ENCODE measurements at regions not wholly inside any gene's neighbourhood (a gene's known extent, or its start where the extent isn't known, plus 50 kb on each side); places are given as distances from the start of the nearest gene placed in this dataset.
"Not testable (repeated sequence)": the region's sequence is repeated elsewhere in the genome, so short reads cannot be mapped to it uniquely, and the experiment has no call there.

GRCh38 chr2:237196866-237197618, 111.4 kb downstream of the COPS8 start:
- no peak for DNase-seq

- DNase-seq, result no peak
Observed at GRCh38 chr2:237198164-237198855, 112.6 kb downstream of the COPS8 start.

- DNase-seq, result no peak
Observed at GRCh38 chr2:237199082-237199481, 113.4 kb downstream of the COPS8 start.

GRCh38 chr2:237199577-237199976, 113.9 kb downstream of the COPS8 start:
- DNase-seq, result no peak

GRCh38 chr2:237200462-237200861, 114.8 kb downstream of the COPS8 start:
- no peak for DNase-seq

GRCh38 chr2:237201461-237202287, 116.0 kb downstream of the COPS8 start:
- DNase-seq, result no peak

- DNase-seq, result no peak
Observed at GRCh38 chr2:237202288-237203030, 116.8 kb downstream of the COPS8 start.

- no peak for DNase-seq
Observed at GRCh38 chr2:237205043-237205541, 119.4 kb downstream of the COPS8 start.

- DNase-seq, result no peak
Observed at GRCh38 chr2:237205561-237205971, 119.9 kb downstream of the COPS8 start.

- no peak for DNase-seq
Observed at GRCh38 chr2:237207646-237208045, 122.0 kb downstream of the COPS8 start.

- DNase-seq, result no peak
Observed at GRCh38 chr2:237208373-237209260, 122.9 kb downstream of the COPS8 start.

GRCh38 chr2:237209885-237210284, 124.2 kb downstream of the COPS8 start:
- DNase-seq, result no peak

- no peak for DNase-seq
Observed at GRCh38 chr2:237210297-237210696, 124.6 kb downstream of the COPS8 start.

- DNase-seq, result no peak
Observed at GRCh38 chr2:237210763-237211162, 125.1 kb downstream of the COPS8 start.

GRCh38 chr2:237212356-237213279, 126.9 kb downstream of the COPS8 start:
- DNase-seq, result not testable (repeated sequence)

GRCh38 chr2:237213315-237214022, 127.8 kb downstream of the COPS8 start:
- DNase-seq, result no peak

- no peak for DNase-seq
Observed at GRCh38 chr2:237214030-237214675, 128.5 kb downstream of the COPS8 start.

GRCh38 chr2:237214963-237215362, 129.3 kb downstream of the COPS8 start:
- DNase-seq, result no peak

- DNase-seq, result no peak
Observed at GRCh38 chr2:237217995-237218616, 132.4 kb downstream of the COPS8 start.
